ENCODE measurements at regions not wholly inside any gene's neighbourhood (a gene's known extent, or its start where the extent isn't known, plus 50 kb on each side); places are given as distances from the start of the nearest gene placed in this dataset.
"Not testable (repeated sequence)": the region's sequence is repeated elsewhere in the genome, so short reads cannot be mapped to it uniquely, and the experiment has no call there.

DNA sequence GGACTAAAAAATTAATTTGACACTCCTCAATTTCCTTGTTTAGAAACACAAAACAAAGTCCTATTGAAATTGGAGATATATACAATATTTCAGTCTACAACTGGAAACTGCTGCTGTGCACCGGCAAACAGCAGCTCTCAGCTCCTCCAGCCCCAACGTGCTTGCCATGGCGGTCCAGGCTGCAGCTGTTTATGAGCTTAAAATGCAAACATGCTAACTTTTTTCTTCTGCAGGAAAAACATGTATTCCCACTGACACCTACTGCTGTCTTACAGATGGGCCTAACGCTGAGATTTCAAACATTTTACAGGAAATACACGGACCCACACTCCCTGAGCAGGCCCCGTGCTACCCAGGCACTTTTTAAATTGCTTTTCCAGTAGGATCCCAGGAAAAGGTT is 195.5 kb downstream of the BCL11A start:
- DNase-seq (ENCODE audit: low read depth in 3 of 3): no peak

DNA sequence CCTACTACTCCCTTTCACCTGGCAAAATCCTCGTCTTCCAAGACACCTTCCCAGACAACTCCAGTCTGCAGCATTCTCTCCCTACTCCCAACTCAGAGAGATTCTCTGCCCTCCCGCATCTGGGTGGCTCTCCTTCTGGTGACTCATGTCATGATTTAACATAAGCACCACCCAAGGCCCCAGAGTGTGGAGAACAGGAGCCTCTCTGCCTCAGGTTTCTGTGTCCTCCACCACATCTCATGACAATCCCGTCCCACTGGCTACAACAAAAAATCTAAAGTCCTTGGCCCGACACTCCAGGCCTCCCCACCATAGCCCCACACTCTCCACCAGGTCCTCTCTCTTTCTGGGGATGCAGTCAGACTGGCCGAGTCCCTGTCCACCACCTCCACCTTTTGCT is 197.1 kb downstream of the BCL11A start:
- no peak for DNase-seq (ENCODE audit: low read depth in 3 of 3)

GRCh38 chr2:60355849-60356261 is 197.6 kb downstream of the BCL11A start:
- DNase-seq (ENCODE audit: low read depth in 3 of 3): no peak

DNA sequence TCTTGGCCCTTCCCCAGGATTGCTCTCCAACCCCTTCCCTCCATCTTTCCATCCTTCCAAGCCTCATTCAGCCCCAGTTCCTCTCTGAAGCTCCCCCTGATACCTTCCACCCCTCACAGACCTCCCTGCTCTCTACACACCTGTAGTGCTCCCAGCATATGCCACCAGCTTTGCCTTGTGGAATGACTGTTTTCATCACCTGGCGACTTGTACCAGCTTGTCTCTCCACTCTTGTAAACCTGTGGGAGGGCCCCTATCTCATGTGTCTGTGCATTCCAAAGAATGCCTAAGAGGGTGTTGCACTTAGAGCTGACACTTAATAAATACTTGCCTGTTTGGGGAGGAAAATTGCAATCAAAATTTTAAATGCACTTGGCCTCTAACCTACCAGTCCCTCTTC is 198.7 kb downstream of the BCL11A start:
- DNase-seq (ENCODE audit: low read depth in 3 of 3): no peak

DNA sequence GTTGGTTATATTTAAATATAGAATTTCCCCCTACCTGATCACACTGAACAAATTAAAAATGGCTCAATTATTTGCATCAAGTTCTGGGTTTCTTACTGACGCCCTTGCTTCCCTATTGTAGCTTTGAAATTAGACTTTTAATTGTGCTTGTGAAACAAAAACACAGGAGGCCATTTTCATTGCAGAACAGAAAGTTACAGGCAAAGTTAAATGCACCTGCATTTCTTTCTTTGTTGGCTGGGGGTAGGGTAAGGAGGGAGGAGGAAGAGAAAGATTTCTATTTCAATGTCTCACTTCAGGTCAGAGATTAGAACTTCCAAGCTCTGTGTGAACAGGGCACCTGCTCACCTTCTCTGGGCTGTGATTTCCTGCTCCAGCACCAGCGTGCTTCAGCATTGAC is 199.6 kb downstream of the BCL11A start:
- no peak for DNase-seq (ENCODE audit: low read depth in 3 of 3)

GRCh38 chr2:60353406-60353800 is 200.1 kb downstream of the BCL11A start:
- DNase-seq (ENCODE audit: low read depth in 3 of 3): no peak

- DNase-seq (ENCODE audit: low read depth in 3 of 3): no peak
These were observed 200.7 kb downstream of the BCL11A start for GRCh38 chr2:60352491-60353405.

DNA sequence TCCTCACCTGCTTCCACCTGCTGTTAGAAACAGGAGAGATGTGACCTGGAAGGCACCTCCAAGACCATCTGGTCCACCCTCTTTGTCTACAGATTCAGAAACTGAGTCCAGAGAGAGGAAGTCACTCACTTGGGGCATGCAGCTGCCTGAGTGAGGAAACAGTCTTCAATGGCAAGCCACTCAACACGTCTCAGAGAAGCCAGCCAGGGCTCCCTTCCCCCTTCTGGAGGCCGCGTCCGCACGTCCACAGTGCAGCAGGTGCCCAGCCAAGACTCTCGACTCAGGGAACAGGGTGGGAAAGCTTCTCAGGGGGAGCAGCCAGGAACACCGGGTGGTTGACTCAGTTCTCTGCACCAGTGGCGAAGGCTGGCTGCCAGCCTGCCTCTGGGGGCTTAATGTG is 201.7 kb downstream of the BCL11A start:
- DNase-seq (ENCODE audit: low read depth in 3 of 3): no peak

- DNase-seq (ENCODE audit: low read depth in 3 of 3): no peak
These were observed 202.1 kb downstream of the BCL11A start for GRCh38 chr2:60351321-60351720.

- DNase-seq (ENCODE audit: low read depth in 3 of 3): no peak
These were observed 202.7 kb downstream of the BCL11A start for GRCh38 chr2:60350791-60351190.

- no peak for DNase-seq (ENCODE audit: low read depth in 3 of 3)
These were observed 205.7 kb downstream of the BCL11A start for GRCh38 chr2:60347781-60348180.

DNA sequence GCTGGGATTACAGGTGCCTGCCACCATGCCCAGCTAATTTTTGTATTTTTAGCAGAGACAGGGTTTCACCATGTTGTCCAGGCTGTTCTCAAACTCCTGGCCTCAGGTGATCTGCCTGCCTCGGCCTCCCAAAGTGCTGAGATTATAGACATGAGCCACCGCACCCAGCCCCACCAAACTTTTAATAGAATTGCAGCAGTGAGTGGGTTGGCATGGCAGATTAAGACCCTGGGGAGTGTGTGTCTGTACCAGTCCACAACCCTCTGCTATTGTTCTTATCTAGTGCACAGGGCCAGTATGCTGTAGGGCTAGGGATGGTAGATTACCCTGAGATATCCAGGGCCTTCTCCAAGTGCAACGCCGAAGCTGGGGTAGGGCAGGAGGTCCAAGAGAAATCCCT is 211.0 kb downstream of the BCL11A start:
- not testable (repeated sequence) for DNase-seq (ENCODE audit: low read depth in 3 of 3)

GRCh38 chr2:60341151-60341550 is 212.3 kb downstream of the BCL11A start:
- DNase-seq (ENCODE audit: low read depth in 3 of 3): no peak

GRCh38 chr2:60339286-60339685 is 214.2 kb downstream of the BCL11A start:
- DNase-seq (ENCODE audit: low read depth in 3 of 3): no peak

GRCh38 chr2:60337142-60337497 is 216.3 kb downstream of the BCL11A start:
- DNase-seq (ENCODE audit: low read depth in 3 of 3): no peak

DNA sequence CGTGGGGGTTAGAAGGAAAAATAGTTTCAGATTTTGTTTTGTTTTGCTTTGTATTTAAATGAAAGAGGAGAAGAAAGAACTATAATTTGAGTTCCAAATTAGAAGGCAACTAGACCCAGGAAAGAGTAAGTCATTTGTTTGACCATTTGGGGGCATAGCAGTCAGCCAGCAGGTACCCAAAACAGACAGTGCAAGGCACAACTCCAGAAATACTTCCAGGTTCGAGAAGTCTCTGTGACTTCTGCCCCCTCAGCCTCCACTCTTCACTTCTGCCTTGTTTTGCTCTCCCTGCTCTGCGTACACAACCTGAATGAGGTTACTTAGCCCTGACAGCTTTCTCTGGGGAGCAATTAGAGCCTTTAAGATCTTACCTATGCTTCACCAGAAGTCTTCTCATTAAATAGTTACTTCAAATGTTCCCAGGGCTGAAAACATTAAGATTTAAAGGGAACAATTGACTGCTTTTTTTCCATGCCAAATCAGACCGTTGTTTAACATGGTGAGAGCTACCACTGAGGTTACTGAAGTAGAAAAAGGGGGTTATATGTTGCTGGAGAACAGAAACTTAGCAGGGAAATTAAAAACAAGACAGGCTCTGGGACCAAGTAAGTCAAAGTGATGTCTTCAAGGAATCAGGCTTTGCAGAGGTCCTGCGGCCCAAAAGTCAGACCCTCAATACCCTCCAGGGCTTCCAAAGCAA is 216.9 kb downstream of the BCL11A start:
- DNase-seq (ENCODE audit: low read depth in 3 of 3): no peak

DNA sequence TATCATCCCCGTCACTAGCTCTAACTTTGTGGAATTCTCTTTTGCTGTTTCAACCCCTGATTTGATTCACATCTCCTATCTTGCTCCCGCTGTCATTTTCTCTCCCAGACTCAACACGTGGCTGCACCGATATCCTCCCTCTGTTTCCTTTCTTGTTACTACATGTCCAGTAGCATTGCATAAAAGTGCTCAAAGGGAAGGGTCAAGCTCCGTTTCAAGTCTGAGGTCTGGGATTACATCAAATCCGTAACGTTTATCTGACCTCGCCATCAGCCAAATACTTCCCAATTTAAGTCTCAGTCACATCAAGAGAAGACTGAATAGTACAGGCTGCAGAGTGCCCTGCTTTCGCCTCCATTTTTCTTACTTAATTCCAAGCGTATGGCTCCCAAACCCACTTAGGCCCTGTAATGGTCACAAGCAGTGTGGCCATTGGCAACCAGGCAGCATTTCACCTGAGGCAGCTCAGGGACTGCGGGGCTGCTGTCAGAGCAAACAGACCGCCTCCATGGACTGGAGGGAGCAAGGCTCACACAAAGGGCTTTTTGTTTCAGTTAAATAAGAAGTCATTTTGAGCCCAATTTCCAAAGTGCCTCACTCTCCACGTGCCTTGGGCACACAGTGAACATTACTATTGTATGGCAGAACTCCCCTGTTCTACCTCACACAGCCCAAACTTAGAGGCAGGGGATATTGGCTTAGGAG is 217.8 kb downstream of the BCL11A start:
- no peak for DNase-seq (ENCODE audit: low read depth in 3 of 3)

- no peak for DNase-seq (ENCODE audit: low read depth in 3 of 3)
These were observed 218.8 kb downstream of the BCL11A start for GRCh38 chr2:60334610-60335009.

DNA sequence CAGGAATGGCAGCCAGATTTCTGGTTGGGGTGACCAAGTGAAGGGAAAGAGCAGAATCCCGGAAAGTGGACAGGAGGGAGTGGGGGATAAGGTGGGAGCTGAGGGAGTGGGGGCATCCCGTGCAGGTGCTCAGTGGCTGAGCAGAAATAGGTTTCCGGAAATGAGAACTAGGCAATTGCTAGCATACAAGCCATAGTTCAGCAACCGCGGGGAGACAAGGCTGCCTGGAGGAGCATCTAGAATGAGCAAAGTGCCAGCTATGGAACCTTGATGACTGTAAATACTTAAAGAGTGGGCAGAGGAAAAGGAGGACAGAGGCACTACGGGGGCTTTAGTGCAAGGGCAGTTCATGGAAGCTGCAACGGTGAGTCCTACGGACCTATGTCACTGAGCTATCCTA is 220.2 kb downstream of the BCL11A start:
- no peak for DNase-seq (ENCODE audit: low read depth in 3 of 3)

GRCh38 chr2:60331115-60331809 is 222.2 kb downstream of the BCL11A start:
- no peak for DNase-seq (ENCODE audit: low read depth in 3 of 3)

- DNase-seq (ENCODE audit: low read depth in 3 of 3): no peak
These were observed 224.2 kb downstream of the BCL11A start for GRCh38 chr2:60329225-60329624.

GRCh38 chr2:60324536-60324935 is 228.9 kb downstream of the BCL11A start:
- DNase-seq (ENCODE audit: low read depth in 3 of 3): no peak
